ENCODE measurements at regions not wholly inside any gene's neighbourhood (a gene's known extent, or its start where the extent isn't known, plus 50 kb on each side); places are given as distances from the start of the nearest gene placed in this dataset.

DNA sequence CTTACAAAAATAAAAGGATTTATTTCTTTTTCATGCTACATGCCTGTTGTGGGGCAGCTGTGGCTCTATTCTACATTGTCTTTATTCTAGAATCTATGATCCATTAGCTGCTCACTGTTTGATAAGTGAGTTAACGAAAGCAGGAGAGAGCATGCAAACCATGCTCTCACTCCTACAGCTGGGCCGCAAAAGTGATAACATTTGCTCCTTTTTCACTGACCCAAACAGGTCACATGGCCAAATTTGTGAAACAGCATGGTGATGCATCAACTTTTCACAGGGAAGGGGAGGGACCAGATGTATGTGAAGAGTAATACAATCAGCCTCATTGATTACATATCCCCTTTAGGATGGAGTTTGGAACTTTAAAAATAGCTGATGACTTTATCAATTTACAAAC lies 456.9 kb upstream of the SYT1 start:
- no peak for DNase-seq

DNA sequence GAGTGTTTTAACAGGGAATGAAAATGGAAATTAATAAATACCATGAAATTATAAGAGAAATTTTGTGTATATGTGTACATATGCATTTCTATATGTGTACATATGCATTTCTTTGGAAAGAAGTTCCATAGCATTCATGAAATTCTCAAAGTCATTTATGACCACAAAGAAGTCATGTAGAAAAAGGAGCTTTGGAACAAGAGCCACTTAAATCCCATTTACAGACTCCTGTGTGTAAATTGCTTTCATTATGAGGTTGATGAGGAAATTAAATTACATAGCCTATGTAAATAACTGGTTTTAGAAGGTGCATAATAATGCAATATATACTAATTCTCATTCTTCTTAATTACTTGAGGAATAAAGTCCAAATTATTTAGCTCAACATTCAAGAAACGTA lies 450.5 kb upstream of the SYT1 start:
- DNase-seq = no peak

DNA sequence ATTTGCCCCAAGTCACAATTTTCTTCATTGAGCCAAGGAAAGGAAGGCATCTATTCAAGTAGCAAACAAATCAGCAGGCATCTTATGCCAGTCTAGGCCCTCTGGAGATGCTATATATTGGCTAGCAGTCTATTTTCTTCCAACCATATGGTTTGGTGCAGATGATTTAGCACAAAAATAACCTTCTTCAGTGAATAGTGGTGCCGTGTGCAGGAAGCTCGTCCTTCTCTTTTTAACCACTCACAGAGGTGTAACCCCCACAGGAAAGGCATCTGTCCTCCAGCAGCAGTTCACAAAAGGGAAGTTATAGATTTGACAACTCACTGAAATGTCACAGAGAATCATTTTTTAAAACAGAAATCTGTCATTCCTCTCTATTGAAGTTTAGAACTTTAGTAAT lies 445.7 kb upstream of the SYT1 start:
- DNase-seq = peak; percentile 69

DNA sequence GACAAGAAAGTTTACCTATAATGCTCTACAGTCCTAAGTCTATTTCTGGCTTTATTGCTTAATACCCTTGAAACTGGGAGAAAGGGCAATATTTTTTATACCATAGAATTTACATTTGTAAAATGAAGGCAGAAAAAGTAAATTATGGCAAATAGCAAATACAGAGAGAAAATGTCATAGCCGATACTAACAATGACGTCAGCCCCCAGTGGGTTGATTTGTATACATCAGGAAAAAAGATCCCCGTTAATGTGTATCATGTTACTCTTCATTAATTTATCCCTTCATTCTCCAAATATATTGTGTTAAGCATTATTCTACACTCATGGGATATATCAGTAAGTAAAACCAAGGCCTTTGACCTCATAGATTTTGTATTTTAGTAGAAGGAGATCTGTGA lies 445.1 kb upstream of the SYT1 start:
- DNase-seq = no peak

DNA sequence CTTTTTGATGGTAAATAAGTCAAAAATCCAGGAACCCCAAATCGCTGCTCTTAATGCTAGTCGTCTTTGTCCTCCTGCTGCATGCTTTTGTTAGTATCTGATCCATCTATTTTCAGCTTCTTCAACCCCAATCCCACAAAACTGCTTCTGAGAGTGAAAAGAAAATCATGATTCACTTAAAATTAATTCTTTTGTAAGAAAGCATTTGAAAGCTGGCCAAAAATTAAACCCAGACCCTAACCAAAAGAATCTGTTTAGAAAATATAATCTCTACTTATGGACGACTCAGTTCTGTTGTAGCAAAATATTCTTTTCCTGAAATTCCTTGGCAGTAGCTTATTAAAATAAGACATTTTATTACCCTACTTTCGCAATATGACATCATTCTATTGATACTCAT lies 443.6 kb upstream of the SYT1 start:
- DNase-seq = no peak

DNA sequence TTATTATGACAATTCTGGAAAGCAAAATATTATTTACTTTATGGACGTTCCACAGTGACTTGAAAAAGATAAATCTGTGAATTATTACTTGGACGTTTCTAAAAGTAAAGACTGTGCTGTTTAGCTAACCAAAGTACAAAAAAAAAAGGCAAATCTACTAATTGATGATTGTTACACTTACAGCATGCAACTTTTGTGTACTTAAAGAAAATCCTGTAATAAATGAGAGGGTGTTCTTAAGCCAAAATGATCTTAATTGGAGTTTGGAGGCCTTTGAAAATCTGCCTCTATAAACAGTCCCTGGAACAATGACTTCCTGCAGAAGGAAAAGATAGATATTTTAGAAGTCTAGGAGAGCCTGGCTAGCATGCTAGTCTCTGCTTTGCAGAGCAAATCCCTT lies 434.0 kb upstream of the SYT1 start:
- DNase-seq = no peak

DNA sequence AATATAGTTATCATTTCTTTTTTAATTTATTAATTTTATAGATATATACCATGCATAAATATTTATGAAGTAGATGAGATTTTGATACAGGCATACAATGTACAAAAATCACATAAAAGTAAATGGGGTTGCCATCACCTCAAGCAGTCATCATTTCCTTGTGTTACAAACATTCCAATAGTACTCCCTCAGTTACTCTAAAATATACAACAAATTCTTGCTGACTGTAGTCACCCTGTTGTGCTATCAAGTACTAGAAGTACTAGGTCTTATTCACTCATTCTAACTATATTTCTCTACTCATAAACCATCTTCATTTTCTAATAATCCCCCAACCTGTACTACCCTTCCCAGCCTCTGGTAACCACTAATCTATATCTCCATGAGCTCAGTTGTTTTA lies 432.6 kb upstream of the SYT1 start:
- DNase-seq = no peak

DNA sequence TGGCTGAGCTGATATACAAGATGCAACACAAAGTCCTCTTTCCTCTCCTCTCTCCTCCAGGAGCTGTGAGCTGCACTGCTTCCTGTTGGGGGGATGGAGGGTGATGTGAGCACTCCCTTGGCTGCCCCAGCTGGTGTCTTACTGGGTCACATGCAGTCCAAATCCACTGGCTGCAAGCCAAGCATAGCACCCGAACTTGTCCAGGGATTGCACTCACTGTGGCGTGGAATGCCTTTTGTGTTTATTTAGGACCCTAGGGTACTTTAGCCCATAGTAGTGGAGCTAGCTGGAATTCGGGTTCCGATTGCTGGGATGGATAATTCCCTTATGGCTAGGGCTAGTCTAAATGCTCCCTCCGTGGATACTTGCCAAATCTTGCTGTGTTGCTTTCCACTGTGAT lies 424.9 kb upstream of the SYT1 start:
- no peak for DNase-seq

DNA sequence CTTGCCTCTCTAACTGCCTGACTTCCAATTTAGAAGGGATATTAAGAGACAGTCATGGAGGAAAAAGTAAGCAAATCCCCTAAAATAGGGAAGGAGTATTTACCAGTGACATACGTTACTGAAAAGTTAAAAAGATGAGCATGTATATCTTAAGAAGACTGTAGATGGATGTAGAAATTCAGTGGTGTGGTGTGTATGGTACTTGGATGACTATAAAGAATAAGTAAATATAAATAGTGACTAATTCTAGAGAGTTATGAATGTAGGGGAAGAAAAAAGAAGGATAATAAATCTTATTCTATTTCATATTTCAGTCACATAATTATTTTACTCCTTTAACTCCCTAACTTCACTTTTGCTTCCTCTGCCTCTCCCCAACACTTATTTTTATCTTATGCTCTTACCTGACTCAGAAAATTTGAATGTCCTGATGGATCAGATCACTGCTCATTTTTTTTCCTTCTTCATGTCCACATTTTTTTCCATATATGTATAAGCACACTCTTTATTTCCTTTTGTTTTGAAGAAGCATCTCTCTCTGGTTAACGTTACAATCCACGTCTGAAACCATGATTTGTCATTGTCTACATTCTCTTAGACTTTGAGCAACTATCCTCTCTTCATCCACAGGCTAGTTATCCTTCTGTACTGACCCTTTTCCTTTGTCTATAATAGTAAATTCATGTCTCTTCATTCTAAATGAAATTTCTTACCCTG lies 422.7 kb upstream of the SYT1 start:
- no peak for DNase-seq

DNA sequence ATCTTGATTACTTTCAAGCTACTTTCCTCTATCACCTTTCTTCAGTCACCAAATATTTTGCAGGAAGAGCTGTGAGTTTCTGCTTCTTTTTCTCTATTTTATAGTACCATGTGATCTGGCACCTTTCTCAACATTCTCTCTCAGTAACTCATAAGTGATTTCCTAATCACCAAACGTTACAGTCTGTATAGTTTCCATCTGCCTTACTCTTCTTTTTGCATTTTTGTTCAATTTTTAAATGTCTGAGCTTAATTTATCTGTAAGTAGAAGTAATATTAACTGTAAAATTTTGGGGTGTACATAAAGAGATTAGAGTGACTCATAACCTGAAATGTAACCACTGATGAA lies 422.1 kb upstream of the SYT1 start:
- DNase-seq = no peak

DNA sequence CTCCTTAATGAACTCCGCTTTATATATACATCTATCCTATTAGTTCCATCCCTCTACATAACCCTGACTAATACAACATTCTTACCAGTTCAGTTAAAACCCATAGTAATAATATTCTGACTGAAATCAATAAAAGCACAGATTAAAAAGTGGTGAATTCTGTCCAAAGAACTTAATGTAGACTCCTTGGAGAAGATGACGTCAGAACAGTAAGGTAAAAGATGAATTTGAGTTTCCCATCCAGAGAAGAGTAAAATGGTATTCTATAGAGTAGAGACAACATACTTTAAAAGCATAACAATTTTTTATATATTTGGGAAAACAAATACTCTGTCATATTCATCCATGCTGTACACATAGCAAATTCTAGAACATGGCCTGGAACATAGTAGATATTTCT lies 418.0 kb upstream of the SYT1 start:
- DNase-seq = no peak

DNA sequence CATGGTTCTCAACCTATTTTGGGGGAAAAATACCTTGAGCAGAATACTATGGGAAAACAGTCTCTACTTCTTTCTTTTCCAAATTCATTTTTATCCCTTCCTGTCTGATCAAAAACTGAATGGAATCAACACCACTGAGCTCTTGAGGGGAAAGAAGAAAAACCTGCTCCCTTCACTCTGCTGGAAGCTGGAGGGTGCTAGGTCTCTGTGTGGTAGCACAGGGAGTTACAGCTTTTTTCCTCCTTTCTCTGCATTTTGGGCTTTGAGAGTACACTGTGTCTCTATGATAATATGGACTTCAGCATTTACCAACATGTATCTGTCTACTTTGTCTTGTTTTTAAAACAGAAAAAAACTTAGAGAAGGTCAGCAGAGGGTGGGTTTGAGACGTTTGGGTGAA lies 417.2 kb upstream of the SYT1 start:
- no peak for DNase-seq

DNA sequence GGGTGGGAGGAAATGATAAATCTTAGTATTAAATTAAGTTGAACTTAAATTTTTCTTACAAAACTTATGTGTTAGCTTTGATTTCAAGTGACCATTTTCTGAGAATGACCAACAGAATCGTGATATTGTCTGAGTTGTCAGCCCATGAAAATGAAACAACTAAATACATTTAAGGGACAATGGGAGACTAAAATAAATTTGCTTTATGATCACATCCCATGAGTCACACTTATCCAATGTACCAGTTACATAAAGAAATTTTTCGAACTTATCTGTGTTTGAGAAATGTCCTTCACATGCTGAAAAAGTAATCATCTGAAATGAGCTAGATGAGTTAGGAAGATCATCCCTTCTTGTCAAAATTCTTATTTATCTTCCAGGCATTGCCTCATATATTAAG lies 415.9 kb upstream of the SYT1 start:
- no peak for DNase-seq

DNA sequence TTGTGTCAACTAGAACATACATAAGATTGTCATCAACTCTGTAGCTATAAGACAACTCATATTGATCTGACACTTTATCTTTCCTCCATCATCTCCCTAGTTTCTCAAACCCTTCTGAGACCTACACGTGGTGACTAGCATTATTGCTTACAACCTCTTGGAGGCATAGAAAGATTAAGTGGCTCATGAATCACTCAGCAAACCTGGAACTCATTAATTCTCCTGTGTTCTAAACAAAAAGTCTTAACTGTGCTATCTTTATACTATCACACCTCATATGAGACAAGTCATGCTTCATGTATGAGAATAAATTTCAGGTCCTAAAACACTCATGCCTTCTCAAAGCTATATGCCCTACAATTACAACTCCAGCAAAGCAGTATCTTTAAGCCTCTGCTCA lies 408.6 kb upstream of the SYT1 start:
- DNase-seq = no peak

DNA sequence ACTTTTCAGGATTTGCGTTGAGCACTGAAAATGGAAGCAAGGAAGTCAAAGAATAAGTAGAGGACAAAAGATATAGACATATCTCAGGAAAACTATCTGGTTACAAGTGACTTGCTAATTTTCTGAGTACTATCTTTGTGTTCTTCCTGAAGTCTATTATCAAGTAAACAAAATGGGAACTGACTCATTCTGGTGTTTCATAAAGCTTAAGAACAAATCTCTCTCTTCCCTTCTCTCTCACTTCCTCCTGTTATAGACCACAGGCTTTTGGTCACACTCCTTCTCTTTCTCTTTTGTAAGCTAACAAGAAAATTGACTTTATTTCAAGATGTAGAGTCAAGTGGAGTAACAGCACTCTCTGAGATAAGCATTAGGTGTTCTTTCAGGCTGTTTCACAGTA lies 406.6 kb upstream of the SYT1 start:
- no peak for DNase-seq

DNA sequence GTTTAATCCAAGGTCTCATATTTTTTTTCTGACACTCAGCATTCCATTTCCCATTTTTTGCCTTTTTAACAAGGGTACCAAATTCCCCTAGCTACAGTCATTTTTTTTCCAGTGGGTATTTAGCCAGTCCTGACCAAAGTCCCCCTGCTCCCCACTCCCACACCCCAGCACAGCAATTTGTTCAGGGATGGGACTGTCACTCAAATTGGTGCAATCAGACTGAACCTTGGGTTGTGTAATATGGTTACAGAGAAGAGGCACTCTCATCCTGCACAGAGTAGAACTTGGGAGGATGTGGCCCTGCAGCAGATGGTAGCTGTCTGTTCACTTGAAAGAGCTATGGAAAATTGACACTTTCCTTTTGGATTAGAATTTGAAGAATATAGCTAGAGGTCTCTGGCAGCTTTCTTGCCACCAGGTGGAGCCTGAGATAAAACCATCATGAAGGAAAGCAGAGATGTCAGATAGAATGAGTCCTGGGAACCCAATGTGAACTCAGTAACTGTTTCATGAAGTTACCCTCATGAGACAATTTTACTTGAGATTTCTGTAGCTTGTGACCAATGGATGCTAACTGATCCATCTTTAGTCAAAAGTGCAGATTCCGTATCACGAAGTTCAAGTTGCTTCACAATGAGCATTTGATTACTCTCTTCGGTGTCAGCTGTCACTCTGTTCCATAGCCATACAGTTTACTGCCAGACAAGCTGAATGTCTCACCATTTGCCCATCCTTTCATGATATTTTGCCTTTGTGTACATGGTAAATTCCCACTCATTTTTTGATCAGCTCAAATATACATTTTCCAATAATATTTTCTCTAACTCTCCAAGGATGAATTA lies 394.0 kb upstream of the SYT1 start:
- DNase-seq = no peak

DNA sequence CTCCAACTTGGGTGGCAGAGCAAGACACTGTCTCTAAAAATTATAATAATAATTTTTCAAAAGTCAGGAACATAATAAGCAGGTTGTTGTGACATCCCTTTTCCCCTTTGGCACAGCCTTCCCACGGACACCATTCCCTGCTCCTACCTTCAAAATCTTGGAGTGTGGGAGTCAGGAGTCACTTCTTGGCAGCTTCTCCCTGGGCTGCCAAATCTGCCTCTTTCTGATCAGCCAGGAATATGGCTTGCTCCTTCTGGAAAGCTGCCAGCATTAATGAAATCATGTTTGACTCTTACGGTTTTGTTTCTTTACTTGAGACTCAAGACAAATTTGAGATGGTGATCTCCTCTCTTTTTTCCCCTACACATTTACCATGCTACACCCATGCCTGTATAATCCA lies 391.4 kb upstream of the SYT1 start:
- DNase-seq = no peak

DNA sequence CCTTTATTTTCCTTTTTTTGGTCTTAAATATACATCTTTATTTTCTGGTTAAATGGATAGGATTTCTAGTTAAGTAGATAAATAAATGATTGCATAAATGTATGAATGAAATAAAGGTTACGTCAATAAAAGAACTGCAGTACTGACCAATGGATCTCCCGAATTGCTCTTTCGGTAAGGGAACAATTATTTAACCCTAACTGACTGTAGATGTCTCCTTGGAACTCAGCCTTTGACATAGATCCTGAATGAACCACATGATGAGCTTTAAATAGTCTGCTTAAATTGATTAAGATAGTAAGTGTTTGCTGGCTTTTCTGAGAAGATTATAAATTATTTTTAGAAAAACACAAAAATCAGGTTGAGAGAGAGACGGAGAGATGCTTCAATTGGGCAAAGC lies 391.0 kb upstream of the SYT1 start:
- DNase-seq = no peak

DNA sequence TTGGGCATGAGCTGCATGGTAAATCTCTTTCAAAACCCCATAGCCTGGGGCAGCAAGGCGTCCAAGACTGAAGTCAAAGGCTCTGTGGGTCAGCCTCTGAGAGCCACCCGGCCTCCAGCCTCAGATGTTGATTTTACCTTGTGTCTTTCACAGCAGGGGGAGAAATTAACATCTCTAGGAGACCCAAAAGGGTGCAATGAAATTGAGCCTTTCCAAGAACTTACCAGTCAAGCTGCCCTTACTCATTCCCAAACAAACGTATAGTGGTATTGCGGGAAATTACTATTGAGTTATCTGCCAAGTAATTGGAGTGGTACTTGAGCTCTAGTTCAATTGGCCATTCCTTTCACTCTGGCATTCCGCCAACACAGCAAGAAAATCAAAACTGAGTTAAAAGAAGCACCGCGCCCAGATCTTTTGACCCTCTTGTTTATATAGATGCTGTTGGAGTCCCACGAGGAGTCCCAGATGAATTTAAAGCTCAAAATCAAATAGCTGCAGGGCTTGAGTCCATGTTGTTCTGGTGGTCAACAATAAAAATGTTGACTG lies 380.7 kb upstream of the SYT1 start:
- DNase-seq = no peak

DNA sequence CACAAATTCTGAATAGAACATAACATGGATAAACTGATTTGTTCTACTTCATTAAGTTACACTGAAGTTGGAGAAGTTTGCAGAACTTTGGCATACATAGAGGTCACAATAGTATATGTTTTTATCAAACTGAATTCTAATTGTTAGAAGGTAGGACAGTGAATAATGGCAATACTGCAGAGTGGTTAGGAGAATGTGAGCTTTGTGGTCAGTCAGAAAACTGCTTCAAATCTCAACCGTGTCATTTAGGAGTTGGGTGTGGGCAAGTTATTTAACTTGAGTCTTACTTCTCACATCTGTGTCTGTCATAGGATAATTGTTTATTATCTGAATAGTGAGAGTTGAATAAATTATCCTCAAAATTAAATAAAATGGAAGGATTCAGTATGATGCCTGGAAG lies 374.6 kb upstream of the SYT1 start:
- DNase-seq = no peak

DNA sequence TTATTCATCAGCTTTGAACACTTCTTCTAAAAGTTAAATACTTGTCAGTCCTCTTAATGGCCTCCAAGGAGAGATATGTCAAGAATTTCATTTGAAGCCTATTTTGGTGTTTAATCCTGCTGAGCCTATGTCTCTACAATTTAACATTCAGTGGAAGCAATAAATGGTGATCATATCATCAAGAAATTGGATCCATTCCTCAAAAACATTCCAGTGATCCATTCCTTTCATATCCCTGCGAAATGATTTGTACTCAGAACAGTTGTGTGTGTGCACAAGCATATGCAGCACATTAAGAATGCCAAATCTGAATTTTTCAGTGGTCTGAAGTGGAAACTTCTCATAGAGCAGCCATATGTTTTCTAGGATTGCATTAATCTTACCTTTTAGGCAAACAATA lies 373.7 kb upstream of the SYT1 start:
- DNase-seq = no peak

DNA sequence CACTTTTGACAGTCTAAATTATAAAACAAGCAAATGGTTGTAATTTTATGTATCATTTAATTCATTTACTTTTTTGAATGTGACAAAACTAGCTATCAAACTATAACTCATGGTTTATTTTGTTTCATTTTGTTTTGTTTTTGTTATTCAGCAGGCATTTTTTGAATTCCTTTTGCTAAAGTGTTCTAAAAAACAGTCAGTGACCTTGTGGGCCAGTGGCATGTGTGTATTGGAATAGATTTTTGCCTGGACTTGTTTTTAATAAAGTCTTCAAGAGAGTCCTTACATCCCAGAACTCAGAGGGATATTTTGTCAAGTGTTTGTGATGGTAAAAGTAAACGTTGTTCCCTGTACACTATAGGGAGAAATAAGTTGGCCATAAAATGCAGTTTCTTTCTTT lies 369.7 kb upstream of the SYT1 start:
- no peak for DNase-seq

DNA sequence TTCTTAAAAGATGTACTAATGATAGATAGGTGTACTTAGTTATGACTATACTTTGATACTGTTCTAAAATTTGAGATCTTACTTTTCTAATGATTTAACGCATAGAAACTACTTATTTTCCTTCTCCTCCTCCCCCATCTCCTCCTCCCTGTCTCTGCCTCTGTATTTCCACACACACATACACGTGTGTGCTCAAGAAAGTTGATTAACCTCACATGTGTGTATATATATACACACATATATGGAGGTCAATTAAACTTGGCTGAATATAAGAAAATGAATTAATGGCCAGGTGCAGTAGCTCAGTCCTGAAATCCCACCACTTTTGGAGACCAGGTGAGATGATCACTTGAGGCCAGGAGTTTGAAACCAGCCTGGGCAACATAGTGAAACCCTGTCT lies 362.7 kb upstream of the SYT1 start:
- DNase-seq = no peak

DNA sequence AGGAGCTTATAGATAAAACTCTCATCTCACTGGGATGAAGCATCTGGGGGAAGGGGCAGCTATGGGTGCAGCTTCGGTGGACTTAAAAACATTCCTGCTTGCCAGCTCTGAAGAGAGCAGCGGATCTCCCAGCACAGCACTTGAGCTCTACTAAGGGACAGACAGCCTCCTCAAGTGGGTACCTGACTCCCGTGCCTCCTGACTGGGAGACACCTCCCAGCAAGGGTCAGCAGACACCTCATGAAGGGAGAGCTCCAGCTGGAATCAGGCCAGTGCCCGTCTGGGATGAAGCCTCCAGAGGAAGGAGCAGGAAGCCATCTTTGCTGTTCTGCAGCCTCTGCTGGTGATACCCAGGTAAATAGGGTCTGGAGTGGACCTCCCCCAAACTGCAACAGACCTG lies 345.2 kb upstream of the SYT1 start:
- no peak for DNase-seq
